ENCODE measurements at regions not wholly inside any gene's neighbourhood (a gene's known extent, or its start where the extent isn't known, plus 50 kb on each side); places are given as distances from the start of the nearest gene placed in this dataset.

DNA sequence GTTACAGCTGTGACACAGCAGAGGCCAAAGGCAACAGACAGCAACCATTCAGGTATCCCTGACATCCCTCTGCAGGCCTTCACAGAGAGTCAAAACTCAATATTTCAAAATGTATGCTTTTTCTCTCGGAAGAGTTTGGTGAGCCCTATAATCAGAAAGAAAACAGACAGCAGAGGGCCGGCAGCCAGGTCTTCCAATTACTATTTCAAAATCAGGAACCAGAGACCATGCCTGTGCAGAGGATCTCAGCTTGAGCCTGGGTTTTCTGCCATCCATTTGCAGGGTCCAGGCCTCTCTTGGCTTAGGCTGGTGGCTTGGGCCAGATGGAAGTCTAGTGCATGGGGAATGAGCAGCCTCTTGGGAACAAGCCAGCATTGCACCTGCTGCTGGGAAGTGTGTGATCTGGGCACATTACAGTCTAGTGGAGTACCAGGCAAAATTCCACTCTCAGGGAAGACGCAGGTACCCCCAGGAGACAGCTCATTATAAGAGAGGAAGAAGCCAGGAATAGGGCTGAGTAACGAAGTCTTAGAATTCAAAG lies 231.3 kb downstream of the ENC1 start:
- CTCF ChIA-PET (ENCODE audit: partially characterized antibody): interaction anchor here (1.0 to 1.5 kb wide), 5 partner anchors 9 to 240 kb away, joined by 3 to 6 read pairs (median 4); no protein-coding TSS in a partner anchor
- H3K27ac ChIP-seq (ENCODE audit: low read depth, low read length): no peak overlapping the region
- TF ChIP-seq YY1 (IDR thresholded peaks at IDR 0.05; ENCODE audit: low read depth, low read length): no peak
- no peak for TF ChIP-seq ASH2L (IDR thresholded peaks at IDR 0.05; ENCODE audit: low read length)
- TF ChIP-seq CBX8 (IDR thresholded peaks at IDR 0.05; ENCODE audit: borderline replicate concordance, low read depth, low read length): no peak
- TF ChIP-seq FOSL1 (IDR thresholded peaks at IDR 0.05; ENCODE audit: insufficient read depth, low read depth, low read length): no peak
- TF ChIP-seq EGR1 (IDR thresholded peaks at IDR 0.05; ENCODE audit: borderline replicate concordance, low read depth, low read length): no peak
- no peak for TF ChIP-seq CHD1 (IDR thresholded peaks at IDR 0.05; ENCODE audit: low read depth, low read length)
- TF ChIP-seq JUN (IDR thresholded peaks at IDR 0.05; ENCODE audit: low read depth, low read length): no peak
- TF ChIP-seq CHD2 (IDR thresholded peaks at IDR 0.05; ENCODE audit: low read length): no peak

More for the DNA sequence above, 231.3 kb downstream of the ENC1 start:
- Histone ChIP-seq H3K79me1 (ENCODE audit: low read depth, low read length) (no peaks in the 10 kb centered on the region), H3K79me2 (ENCODE audit: control insufficient read depth in 1 of 2, insufficient read depth in 2 of 2, low read length in 2 of 2) (no peaks in the 10 kb centered on the region), H4K8ac (ENCODE audit: extremely low read depth, insufficient read depth, low read length) (no peak overlapping the region), H2BK5ac (ENCODE audit: low read depth, low read length) (no peak overlapping the region), H2BK120ac (replicated peaks; ENCODE audit: low read depth, low read length) (no peak overlapping the region), H2AFZ (ENCODE audit: low read length) (no peak overlapping the region), H2AK5ac (ENCODE audit: low read depth, low read length) (no peak overlapping the region), H2BK20ac (ENCODE audit: low read length) (no peak overlapping the region), H3K4me3 (ENCODE audit: extremely low read depth in 1 of 4, insufficient read depth in 2 of 4, low read depth in 3 of 4, low read length in 4 of 4) (no peak overlapping the region), H3K14ac (ENCODE audit: insufficient read length) (no peak overlapping the region), H3K23me2 (ENCODE audit: low read depth, low read length) (no peaks in the 10 kb centered on the region), H2BK15ac (ENCODE audit: low read length) (no peak overlapping the region), H3K9ac (replicated peaks in 1 of 4; ENCODE audit: extremely low read depth in 1 of 4, low read depth in 3 of 4, low read length in 3 of 4) (no peak overlapping the region), H4K20me1 (replicated peaks in 1 of 2; ENCODE audit: control insufficient read depth in 1 of 2, insufficient read depth in 2 of 2, low read length in 2 of 2) (no peaks in the 10 kb centered on the region), H4K5ac (ENCODE audit: insufficient read length, low read depth, low read length) (no peak overlapping the region), H3K56ac (replicated peaks; ENCODE audit: insufficient read length, low read depth, low read length) (no peak overlapping the region), H3K23ac (ENCODE audit: insufficient read length) (no peak overlapping the region), H2BK12ac (ENCODE audit: low read depth, low read length) (no peak overlapping the region), H3K4me1 (replicated peaks in 1 of 4; ENCODE audit: control insufficient read depth in 3 of 4, insufficient read depth in 4 of 4, low read length in 3 of 4) (peaks cover 0 to 3% (median 0%) of the 10 kb centered on the region in 4 experiments; a peak in 1 of 7 replicates), H3K36me3 (ENCODE audit: control insufficient read depth in 2 of 4, insufficient read depth in 4 of 4, low read length in 3 of 4) (no peaks in the 10 kb centered on the region), H3K18ac (ENCODE audit: extremely low read depth, low read length) (no peak overlapping the region), H4K91ac (replicated peaks; ENCODE audit: insufficient read length, low read length) (no peak overlapping the region), H3K9me3 (ENCODE audit: insufficient read depth in 2 of 2, low read depth in 1 of 2, low read length in 1 of 2) (no peaks in the 10 kb centered on the region), H3K27me3 (replicated peaks in 1 of 4; ENCODE audit: control insufficient read depth in 3 of 4, extremely low read depth in 1 of 4, insufficient read depth in 3 of 4, low read length in 3 of 4) (no peaks in the 10 kb centered on the region), H3K4me2 (ENCODE audit: insufficient read depth in 1 of 2, low read depth in 2 of 2, low read length in 2 of 2) (no peak overlapping the region), H3K4ac (replicated peaks; ENCODE audit: insufficient read length, low read depth, low read length) (no peak overlapping the region)
- POLR2A ChIA-PET (ENCODE audit: partially characterized antibody): no interaction called here
- 85% methylated on average over 4 of the region's 4 CpGs; no CpG with 5 or more reads in 1 of the 2 experiments for WGBS, 2 experiments (ENCODE audit: extremely low coverage in 1 of 2, insufficient coverage in 1 of 2, insufficient read length in 1 of 2, insufficient replicate concordance in 2 of 2, low coverage in 1 of 2, low lambda C conversion rate in 2 of 2, missing lambda C conversion rate in 1 of 2)
- DNase-seq (ENCODE audit: low read depth in 1 of 2, low spot score in 2 of 2) (no peak), FAIRE-seq (no peak)
